OCI-LY3 (cell line): ENCODE measurements at regions not wholly inside any gene's neighbourhood (a gene's known extent, or its start where the extent isn't known, plus 50 kb on each side); places are given as distances from the start of the nearest gene placed in this dataset.

Source experiments
- CTCF ChIP-seq: fragments of 200-600, 300-600 bp; sonication (generic); IDR thresholded peaks from 2 replicates; pipeline ENCODE4 v1.5.1; 2014; ENCODE audit warnings: antibody characterized with exemption, low read length, low read depth
- EZH2phosphoT487 ChIP-seq: fragments of 200-600 bp; shearing (Covaris generic); IDR thresholded peaks from 2 replicates; pipeline ENCODE4 v1.6.1; 2018; ENCODE audit warnings: antibody characterized with exemption, mixed run types, low read depth

GRCh38 chr18:60894254-60894945 is 438.8 kb upstream of the CDH20 start:
- TF ChIP-seq CTCF = no peak
- no peak for TF ChIP-seq EZH2phosphoT487
